GM23248 (cell line): ENCODE measurements at regions not wholly inside any gene's neighbourhood (a gene's known extent, or its start where the extent isn't known, plus 50 kb on each side); places are given as distances from the start of the nearest gene placed in this dataset.

Experiments used
- DNase-seq: peaks from one replicate; pipeline ENCODE4 v3.0.0-alpha.2; 2015
- H2AFZ ChIP-seq: fragments of 200-600 bp; sonication (generic); 2 replicates; pipeline ENCODE4 v1.6.1; 2016; ENCODE audit warnings: antibody characterized with exemption
- H3F3A ChIP-seq: fragments of 200-600 bp; sonication (generic); 2 replicates; pipeline ENCODE4 v1.6.1; 2016; ENCODE audit warnings: mild to moderate bottlenecking, antibody characterized with exemption, mixed run types; ENCODE audit not compliant: insufficient read depth
- H3K27ac ChIP-seq: fragments of 200-600 bp; sonication (generic); 2 replicates; pipeline ENCODE4 v1.5.1; 2016; ENCODE audit warnings: mild to moderate bottlenecking
- H3K27me3 ChIP-seq: fragments of 200-600 bp; sonication (generic); replicated peaks from 2 replicates; pipeline ENCODE4 v1.6.1; 2016; ENCODE audit warnings: mild to moderate bottlenecking; ENCODE audit not compliant: insufficient read depth
- H3K36me3 ChIP-seq: fragments of 200-600 bp; sonication (generic); 2 replicates; pipeline ENCODE4 v1.6.1; 2016; ENCODE audit warnings: low read depth, mild to moderate bottlenecking
- H3K4me1 ChIP-seq: fragments of 200-600 bp; sonication (generic); 2 replicates; pipeline ENCODE4 v1.6.1; 2016; ENCODE audit warnings: mild to moderate bottlenecking; ENCODE audit not compliant: insufficient read depth
- H3K4me2 ChIP-seq: fragments of 200-600 bp; sonication (generic); one replicate; pipeline ENCODE4 v1.6.1; 2016; ENCODE audit warnings: mild to moderate bottlenecking; ENCODE audit not compliant: unreplicated experiment
- H3K4me3 ChIP-seq: fragments of 200-600 bp; sonication (generic); 2 replicates; pipeline ENCODE4 v1.5.1; 2016; ENCODE audit warnings: mild to moderate bottlenecking
- H3K79me2 ChIP-seq: fragments of 200-600 bp; sonication (generic); 2 replicates; pipeline ENCODE4 v1.6.1; 2016; ENCODE audit warnings: mild to moderate bottlenecking; ENCODE audit not compliant: insufficient read depth
- H3K9ac ChIP-seq: fragments of 200-600 bp; sonication (generic); 2 replicates; pipeline ENCODE4 v1.6.1; 2016; ENCODE audit warnings: mild to moderate bottlenecking
- H3K9me2 ChIP-seq: fragments of 200-600 bp; sonication (generic); 2 replicates; pipeline ENCODE4 v1.6.1; 2016; ENCODE audit warnings: mixed run types, mild to moderate bottlenecking, moderate library complexity; ENCODE audit not compliant: insufficient read depth
- H3K9me3 ChIP-seq: fragments of 200-600 bp; sonication (generic); one replicate; pipeline ENCODE4 v1.6.1; 2017; ENCODE audit warnings: low read depth
- H4K20me1 ChIP-seq: fragments of 200-600 bp; sonication (generic); 2 replicates; pipeline ENCODE4 v1.6.0; 2016; ENCODE audit not compliant: insufficient read depth
- EZH2 ChIP-seq: fragments of 200-600 bp; sonication (generic); IDR thresholded peaks from 2 replicates; pipeline ENCODE4 v1.6.1; 2018; ENCODE audit warnings: antibody characterized with exemption, mild to moderate bottlenecking; ENCODE audit not compliant: insufficient read depth, poor library complexity, severe bottlenecking
- EZH2phosphoT487 ChIP-seq: fragments of 200-600 bp; sonication (generic); IDR thresholded peaks from 2 replicates; pipeline ENCODE4 v1.6.1; 2018; ENCODE audit warnings: antibody characterized with exemption, moderate library complexity, mild to moderate bottlenecking, low read depth; ENCODE audit not compliant: insufficient read depth
- WGBS, 2 experiments: methylation state at CpG; one replicate each; pipeline ENCODE4 v1.1.6; 2015 to 2017; ENCODE audit warnings: low lambda C conversion rate in 2 of 2, low coverage in 1 of 2; ENCODE audit errors: missing lambda C conversion rate in 2 of 2; 5-methylcytosine and 5-hydroxymethylcytosine counted together
- in situ Hi-C: fragments of 300-500 bp; cut with MboI; formaldehyde crosslinking; loops from 2 replicates; pipeline ENCODE4 v1.15.0; 2020

DNA sequence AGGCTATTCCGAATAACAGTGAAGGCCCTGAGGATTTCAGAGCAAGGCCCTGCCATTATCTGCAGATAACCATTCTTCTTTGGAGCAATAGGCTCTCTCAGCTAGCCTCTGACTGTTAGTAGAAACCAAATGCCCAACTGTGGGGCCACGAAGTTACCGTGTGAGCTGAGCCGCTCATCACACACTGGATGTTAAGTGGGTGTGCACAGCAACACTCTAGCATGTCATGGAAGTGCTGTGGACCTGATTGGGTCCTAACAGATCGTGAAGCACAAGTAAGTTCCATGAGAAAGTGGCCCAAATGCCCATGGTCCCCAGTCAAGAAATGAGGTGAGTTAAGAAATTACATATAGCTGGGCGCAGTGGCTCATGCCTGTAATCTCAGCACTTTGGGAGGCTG is 190.4 kb downstream of the ALG10 start:
- no peak for TF ChIP-seq EZH2
- TF ChIP-seq EZH2phosphoT487, result no peak
- Histone ChIP-seq H3K9me3 (no peaks in the 10 kb centered on the region), H3K36me3 (no peaks in the 10 kb centered on the region), H3K9ac (no peak overlapping the region), H3K9me2 (no peaks in the 10 kb centered on the region), H3K27me3 (no peaks in the 10 kb centered on the region), H3F3A (no peaks in the 10 kb centered on the region), H3K79me2 (no peaks in the 10 kb centered on the region), H3K4me3 (no peak overlapping the region), H3K4me1 (no peaks in the 10 kb centered on the region), H4K20me1 (no peaks in the 10 kb centered on the region), H3K4me2 (no peak overlapping the region), H2AFZ (no peak overlapping the region), H3K27ac (no peak overlapping the region)
- in situ Hi-C loops, result no loop called here
- 57 to 60% methylated on average over 6 of the region's 6 CpGs for WGBS, 2 experiments
- DNase-seq, result no peak

DNA sequence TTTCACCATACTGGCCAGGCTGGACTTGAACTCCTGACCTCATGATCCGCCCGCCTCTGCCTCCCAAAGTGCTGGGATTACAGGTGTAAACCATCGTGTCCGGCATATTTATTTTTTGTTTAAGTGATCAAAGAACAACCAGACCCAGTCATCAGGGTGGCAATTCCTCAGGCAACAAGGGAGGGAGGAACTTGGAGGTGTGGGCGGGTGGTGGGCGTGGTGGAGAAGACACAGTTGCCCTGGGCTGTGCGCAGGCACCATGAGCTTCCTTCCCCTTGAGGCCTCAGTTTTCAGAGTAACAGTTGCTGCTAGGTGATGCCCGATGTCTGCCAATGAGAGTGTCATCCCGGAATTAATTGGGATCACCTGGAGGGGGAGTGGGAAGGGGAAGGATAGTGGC is 191.7 kb downstream of the ALG10 start:
- H3K9me2 ChIP-seq, result no peaks in the 10 kb centered on the region
- no peak for DNase-seq
- 53 to 63% methylated on average over 9 of the region's 9 CpGs for WGBS, 2 experiments
- H3K27me3 ChIP-seq, result no peaks in the 10 kb centered on the region
- in situ Hi-C loops, result no loop called here
- H3K9ac ChIP-seq, result no peak overlapping the region
- H3K79me2 ChIP-seq, result no peaks in the 10 kb centered on the region
- no peak overlapping the region for H3K27ac ChIP-seq
- H3K36me3 ChIP-seq, result no peaks in the 10 kb centered on the region
- no peaks in the 10 kb centered on the region for H4K20me1 ChIP-seq
- no peak overlapping the region for H3K4me3 ChIP-seq
- H2AFZ ChIP-seq, result no peak overlapping the region
- no peak overlapping the region for H3K4me2 ChIP-seq
- H3K9me3 ChIP-seq, result no peaks in the 10 kb centered on the region
- TF ChIP-seq EZH2 (no peak), EZH2phosphoT487 (no peak)
- no peaks in the 10 kb centered on the region for H3K4me1 ChIP-seq
- H3F3A ChIP-seq, result no peaks in the 10 kb centered on the region

DNA sequence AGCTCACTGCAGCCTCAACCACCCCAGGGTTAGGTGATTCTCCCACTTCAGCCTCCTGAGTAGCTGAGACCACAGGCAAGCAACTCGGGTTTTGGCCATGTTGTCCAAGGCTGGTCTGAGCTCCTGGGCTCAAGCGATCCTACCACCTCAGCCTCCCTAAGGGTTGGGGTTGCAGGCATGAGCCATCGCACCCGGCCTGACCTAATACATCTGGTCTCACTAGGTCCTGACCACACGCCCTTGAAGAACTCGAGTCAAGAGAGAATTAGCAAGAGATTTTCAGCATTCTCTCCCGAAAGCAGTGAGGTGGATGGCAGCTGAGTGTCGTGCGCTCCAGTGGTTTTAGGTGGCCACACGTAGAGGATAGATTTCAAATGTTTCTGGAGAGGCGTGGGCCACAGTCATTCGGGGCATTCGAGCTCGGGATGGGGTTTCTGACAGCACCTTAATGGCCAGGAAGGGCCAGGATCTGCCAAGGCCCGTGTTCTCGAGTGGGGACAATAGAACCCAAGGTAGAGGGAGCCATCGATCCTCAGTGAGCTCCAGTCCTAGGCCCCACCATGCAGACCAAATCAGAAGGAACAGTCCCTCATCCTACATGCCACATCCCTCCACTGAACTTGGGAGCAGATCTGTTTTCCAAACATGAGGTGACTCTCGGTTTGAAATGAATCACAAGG is 193.1 kb downstream of the ALG10 start:
- H3K4me3 ChIP-seq, result no peak overlapping the region
- no peak for TF ChIP-seq EZH2
- no peak for TF ChIP-seq EZH2phosphoT487
- no peaks in the 10 kb centered on the region for H3K4me1 ChIP-seq
- DNase-seq, result no peak
- no peaks in the 10 kb centered on the region for H3K79me2 ChIP-seq
- WGBS, 2 experiments, result 50 to 53% methylated on average over 18 of the region's 18 CpGs
- H3K9me2 ChIP-seq, result no peaks in the 10 kb centered on the region
- no peaks in the 10 kb centered on the region for H3K36me3 ChIP-seq
- no peaks in the 10 kb centered on the region for H4K20me1 ChIP-seq
- no peaks in the 10 kb centered on the region for H3F3A ChIP-seq
- no peak overlapping the region for H3K27ac ChIP-seq
- no peaks in the 10 kb centered on the region for H3K27me3 ChIP-seq
- H3K4me2 ChIP-seq, result no peak overlapping the region
- in situ Hi-C loops, result no loop called here
- H3K9me3 ChIP-seq, result no peaks in the 10 kb centered on the region
- no peak overlapping the region for H3K9ac ChIP-seq
- no peak overlapping the region for H2AFZ ChIP-seq

DNA sequence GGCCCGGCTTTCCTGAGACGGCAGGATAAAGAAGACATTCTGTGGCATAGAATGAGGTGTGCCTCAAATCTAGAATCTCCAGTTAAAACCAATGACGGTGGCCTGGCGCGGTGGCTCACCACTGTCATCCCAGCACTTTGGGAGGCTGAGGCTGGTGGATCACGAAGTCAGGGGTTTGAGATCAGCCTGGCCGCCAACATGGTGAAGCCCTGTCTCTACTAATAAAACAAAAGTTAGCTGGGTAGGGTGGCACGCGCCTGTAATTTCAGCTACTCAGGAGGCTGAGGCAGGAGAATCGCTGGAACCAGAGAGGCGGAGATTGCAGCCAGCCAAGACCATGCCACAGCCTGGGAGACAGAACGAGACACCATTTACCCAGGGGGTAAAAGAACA is 193.6 kb downstream of the ALG10 start:
- Histone ChIP-seq H3F3A (no peaks in the 10 kb centered on the region), H4K20me1 (no peaks in the 10 kb centered on the region), H3K27me3 (no peaks in the 10 kb centered on the region), H3K79me2 (no peaks in the 10 kb centered on the region), H3K9ac (no peak overlapping the region), H3K4me2 (no peak overlapping the region), H3K4me3 (no peak overlapping the region), H2AFZ (no peak overlapping the region), H3K4me1 (no peaks in the 10 kb centered on the region), H3K9me2 (no peaks in the 10 kb centered on the region), H3K27ac (no peak overlapping the region), H3K9me3 (no peaks in the 10 kb centered on the region), H3K36me3 (no peaks in the 10 kb centered on the region)
- TF ChIP-seq EZH2phosphoT487 (no peak), EZH2 (no peak)
- WGBS, 2 experiments, result 69 to 74% methylated on average over 10 to 12 of the region's 12 CpGs
- no peak for DNase-seq
- in situ Hi-C loops, result no loop called here

DNA sequence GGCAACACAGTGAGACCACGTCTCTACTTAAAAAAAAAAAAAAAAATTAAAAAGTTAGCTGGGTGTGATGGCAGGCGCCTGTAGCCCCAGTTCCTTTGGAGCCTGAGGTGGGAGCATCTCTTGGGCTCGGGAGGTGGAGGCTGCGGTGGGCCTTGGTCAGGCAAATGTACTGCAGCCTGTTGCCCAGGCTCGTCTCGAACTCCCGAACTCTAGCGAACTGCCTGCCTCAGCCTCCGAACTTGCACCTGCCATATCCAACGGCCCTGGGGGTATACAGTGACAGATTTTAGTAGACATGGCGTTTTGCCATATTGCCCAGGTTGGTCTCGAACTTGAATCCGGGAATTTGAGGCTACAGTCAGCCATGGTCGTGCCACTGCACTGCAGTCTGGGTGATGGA is 195.4 kb downstream of the ALG10 start:
- Histone ChIP-seq H3K27ac (no peak overlapping the region), H3K4me2 (no peak overlapping the region), H3F3A (no peaks in the 10 kb centered on the region), H3K9me3 (no peaks in the 10 kb centered on the region), H3K4me3 (no peak overlapping the region), H3K4me1 (no peaks in the 10 kb centered on the region), H3K9me2 (no peaks in the 10 kb centered on the region), H3K9ac (no peak overlapping the region), H3K79me2 (no peaks in the 10 kb centered on the region), H3K27me3 (no peaks in the 10 kb centered on the region), H4K20me1 (no peaks in the 10 kb centered on the region), H3K36me3 (no peaks in the 10 kb centered on the region), H2AFZ (no peak overlapping the region)
- TF ChIP-seq EZH2 (no peak), EZH2phosphoT487 (no peak)
- 50 to 52% methylated on average over 14 of the region's 14 CpGs for WGBS, 2 experiments
- DNase-seq, result no peak
- in situ Hi-C loops, result no loop called here
